GM18909 (cell line): ENCODE measurements at regions not wholly inside any gene's neighbourhood (a gene's known extent, or its start where the extent isn't known, plus 50 kb on each side); places are given as distances from the start of the nearest gene placed in this dataset.

Source experiments
- ATAC-seq: cut with Tn5 transposase; IDR thresholded peaks from one replicate; pipeline ENCODE4 v1.9.1; 2021; ENCODE audit warnings: mild to moderate bottlenecking; ENCODE audit not compliant: unreplicated experiment, poor library complexity

- no peak for ATAC-seq
Observed at GRCh38 chr4:111450867-111451266, 694.4 kb upstream of the FAM241A start.

DNA sequence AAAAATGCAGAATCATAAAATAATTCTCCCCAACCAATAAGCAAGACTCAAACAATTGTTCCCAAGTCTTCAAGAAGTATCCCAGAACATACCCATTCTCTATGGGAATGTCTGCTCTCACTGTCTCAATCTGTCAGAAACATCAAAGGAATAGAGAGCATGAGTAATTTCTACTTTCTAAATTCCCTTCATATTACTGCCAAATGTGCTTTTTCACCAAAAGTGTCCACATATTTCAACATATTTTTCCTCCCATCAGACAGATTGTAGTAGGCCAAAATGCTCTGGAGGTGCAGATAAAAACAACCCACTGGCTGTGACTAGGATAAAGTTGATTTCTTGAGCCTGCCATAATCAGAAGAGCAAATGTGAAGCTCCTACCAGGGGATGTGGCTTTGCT lies 692.0 kb upstream of the FAM241A start:
- no peak for ATAC-seq

DNA sequence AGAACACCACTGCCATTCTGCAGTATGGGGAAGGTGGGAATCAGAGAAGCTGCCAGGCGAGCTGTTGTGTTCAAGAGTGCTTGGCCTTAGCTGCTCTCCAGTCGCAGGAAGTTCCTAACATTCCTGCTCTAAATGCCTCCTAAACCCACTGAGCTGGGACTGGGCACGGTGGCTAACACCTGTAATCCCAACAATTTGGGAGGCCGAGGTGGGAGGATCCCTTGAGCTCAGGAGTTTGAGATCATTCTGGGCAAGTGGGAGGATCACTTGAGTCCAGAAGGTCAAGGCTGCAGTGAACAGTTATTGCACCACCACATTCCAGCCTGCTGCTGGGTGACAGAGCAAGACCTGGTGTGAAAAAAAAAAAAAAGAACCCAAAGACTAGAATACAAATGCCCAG lies 690.3 kb upstream of the FAM241A start:
- ATAC-seq = no peak

DNA sequence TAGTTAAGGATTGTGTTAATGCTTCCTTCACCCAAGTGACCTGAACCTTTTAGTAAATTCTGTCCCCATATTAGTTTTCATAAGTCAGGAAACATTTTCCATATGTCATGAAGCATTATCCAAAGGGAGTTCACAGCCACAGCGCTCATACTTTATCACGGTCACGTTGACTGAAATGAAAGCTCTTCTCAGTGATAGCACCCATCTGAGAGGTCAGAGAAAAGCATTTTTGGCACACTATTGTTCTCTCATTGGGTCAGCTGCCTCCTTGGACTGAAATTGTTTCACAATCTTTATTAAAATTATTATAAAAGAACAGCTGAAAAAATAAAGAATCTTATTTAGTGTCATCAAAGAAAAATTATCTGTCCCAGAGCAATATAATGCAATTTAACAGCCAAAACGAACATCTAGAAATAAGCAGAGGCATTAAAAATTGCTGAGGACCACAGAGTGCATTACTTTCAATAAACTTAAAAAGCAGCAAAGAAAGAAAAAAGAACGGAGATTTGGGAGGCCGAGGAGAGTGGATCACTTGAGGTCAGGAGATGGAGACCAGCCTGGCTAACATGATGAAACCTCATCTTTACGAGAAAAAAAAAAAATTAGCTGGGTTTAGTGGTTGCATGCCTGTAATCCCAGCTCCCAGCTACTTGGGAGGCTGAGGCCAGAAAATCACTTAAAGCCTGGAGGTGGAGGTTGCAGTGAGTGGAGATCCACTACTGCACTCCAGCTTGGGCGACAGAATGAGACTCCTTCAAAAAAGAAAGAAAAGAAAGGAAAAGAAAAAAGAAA lies 680.8 kb upstream of the FAM241A start:
- no peak for ATAC-seq

DNA sequence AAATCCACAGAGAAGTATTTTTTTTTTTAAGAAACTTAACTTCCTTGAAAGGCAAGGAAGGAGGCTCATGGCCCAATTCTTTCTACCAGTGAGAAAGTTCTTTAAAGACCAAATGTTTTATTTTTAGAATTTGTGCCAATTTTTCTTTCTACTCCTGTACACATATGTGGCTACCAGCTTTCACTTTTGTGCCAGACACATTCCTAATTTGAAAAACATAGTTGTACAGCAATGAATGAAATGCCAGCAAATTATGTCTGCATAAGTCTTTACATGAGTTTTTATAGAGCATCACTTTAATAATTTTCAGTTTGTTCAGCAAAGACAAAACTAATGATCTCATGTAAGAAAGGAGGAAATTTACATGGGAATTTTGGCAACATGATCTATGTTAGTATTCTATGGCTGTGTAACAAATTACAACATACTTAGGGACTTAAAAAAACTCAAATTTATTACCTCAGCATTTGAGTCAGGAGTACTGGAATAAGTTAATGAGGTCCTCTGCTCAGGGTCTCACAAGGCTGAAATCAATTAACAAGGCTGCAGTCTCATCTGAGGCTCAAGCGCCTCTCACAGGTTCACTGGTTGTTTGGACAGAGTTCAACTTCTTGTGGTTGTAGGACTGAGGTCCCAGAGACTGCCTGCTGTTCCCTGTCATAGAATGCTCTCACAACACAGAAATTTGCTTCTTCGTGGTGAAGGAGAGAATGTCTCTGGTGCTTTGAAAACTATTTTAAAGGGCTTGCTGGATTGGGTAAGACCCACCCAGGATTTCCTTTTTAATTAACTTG lies 678.2 kb upstream of the FAM241A start:
- no peak for ATAC-seq

DNA sequence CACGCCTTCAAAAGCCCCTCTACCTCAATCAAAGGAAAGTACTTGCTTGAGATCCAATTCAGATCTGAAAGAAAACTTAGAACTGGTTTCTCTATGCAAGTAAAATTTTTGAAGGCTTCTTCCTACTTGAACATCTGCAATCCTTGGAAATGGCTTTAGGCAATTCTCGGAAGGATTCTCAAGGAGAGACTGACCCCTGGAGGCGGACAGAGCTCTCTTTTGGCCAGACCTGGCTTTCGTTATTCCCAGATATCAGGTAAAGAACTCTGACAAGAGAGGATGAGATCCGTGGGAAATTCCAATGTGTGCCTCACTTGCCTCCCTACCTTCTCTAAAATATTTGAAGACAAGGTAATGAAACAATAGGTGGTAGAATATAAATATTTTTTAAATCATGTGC lies 670.3 kb upstream of the FAM241A start:
- no peak for ATAC-seq

DNA sequence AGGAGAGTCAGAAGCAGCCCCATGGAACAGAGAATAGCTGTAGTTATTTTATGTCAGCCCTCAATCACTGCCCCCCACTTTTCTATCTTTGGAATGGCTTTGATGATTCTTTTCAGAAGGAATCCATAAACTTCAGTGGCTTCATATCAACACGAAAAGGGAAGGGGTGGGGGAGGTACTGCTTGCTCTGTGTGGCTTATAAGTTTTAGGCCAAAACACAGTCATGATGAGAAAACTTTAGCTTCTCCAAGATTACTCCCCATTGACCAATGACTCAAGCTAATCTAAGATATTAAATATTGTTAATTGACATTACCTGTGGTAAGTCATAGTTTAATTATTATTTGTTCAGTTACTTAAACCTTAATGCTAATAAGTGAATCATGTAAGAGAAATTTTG lies 669.6 kb upstream of the FAM241A start:
- no peak for ATAC-seq

- no peak for ATAC-seq
Observed at GRCh38 chr4:111480510-111480909, 664.7 kb upstream of the FAM241A start.

DNA sequence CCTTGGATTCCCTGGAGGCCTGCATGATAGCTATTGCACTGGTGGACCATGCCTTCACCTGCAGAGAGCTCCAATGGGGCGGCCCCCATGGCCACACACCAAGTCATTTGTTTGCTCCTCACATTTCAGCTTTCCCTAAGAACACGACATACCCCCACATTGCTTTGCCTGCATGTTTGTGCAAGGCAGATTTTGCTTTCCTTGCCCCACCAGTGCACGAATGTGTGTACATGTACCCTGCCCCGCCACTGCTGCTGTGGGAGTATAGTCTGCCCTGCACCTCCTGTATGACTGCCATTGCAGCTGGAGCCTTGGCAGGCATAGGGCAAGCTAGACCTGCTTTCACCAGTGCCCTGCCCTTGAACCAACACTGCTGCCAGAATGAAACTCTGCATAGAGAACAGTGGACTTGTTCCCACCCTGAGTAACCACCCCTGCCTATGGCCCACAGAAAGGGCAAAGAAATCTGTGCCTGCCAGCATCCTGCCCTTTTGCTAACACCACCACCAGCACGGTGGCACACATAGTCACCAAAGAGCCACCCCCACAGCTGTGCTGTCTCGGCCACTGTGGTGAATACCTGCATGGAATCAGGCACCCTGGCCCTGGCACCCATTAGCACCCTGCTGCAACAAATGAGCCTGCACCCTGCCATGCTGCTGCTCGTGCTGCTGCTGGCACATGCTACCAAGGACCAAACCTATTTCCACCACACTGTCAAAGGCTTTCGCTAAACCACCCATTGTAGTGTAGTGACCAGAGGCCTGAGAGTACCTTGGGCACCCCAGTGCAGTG lies 661.7 kb upstream of the FAM241A start:
- no peak for ATAC-seq

- ATAC-seq = no peak
Observed at GRCh38 chr4:111492496-111492895, 652.8 kb upstream of the FAM241A start.

GRCh38 chr4:111494471-111494870 lies 650.8 kb upstream of the FAM241A start:
- no peak for ATAC-seq

DNA sequence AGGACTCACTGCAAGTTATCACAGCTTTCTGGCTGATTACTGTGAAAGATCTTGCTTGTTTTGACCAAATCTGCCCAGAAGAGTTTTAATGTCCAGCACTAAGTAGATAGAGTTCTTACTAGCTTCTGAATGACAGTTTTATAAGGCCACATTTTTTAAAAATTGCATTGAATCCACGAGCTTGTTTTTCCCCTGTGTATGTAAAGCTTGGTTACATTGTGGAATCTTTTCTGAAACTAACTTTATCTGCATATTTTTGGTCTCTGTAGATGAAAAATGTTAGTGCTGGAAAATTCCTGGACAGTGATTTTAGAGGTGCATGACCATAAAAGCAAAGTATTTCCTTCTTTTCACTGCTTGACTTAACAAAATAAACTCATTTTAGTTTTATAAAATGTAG lies 650.3 kb upstream of the FAM241A start:
- no peak for ATAC-seq

GRCh38 chr4:111499291-111499690 lies 646.0 kb upstream of the FAM241A start:
- ATAC-seq = no peak

DNA sequence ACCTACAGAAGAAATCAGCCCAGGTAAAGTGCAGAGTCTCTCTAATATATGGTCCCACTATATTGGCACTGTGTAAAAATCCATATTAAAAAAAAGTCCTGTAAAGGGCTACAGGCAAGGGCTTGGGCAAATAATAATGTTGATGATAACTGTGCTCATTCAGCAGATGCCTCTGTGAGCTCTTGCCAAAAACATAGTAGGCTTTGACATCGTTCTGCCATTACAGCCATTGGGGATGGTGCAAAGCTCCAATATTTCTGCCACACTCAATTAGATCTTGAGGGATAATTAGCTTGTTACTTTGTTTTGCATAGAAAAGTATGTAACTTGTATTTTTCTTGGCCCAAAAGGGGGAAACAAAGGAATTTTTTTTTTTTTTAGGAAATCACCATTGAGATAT lies 645.5 kb upstream of the FAM241A start:
- ATAC-seq = no peak

GRCh38 chr4:111500858-111501257 lies 644.4 kb upstream of the FAM241A start:
- no peak for ATAC-seq

GRCh38 chr4:111501946-111502345 lies 643.3 kb upstream of the FAM241A start:
- ATAC-seq = no peak

DNA sequence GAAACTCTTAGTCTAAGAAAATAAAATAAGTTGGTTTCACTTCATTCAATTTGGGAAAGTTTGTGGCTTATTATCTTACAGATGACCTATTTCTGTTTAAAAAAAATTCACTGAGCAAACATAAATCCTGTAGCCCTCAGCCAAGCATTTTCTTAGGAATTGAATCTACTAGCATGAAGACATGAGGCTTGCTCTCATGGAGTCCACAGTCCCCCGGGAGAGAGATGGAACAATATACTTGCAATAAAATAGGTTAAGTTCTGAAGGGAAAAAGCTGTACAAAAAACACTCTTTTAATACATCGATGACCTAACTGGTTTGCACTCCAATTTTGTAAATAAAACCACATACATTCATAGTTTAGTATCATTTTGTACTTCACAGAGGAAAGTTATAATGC lies 642.6 kb upstream of the FAM241A start:
- no peak for ATAC-seq

- no peak for ATAC-seq
Observed at GRCh38 chr4:111506706-111507105, 638.5 kb upstream of the FAM241A start.

- ATAC-seq = no peak
Observed at GRCh38 chr4:111510535-111510934, 634.7 kb upstream of the FAM241A start.

- no peak for ATAC-seq
Observed at GRCh38 chr4:111512081-111512783, 633.0 kb upstream of the FAM241A start.
